HEK293 (cell line): ENCODE measurements at regions not wholly inside any gene's neighbourhood (a gene's known extent, or its start where the extent isn't known, plus 50 kb on each side); places are given as distances from the start of the nearest gene placed in this dataset.

ENCODE experiments used
- CTCF ChIA-PET: fragments of 350-600 bp; formaldehyde crosslinking; extraction: SDS; loops from one replicate; lab custom pipeline; 2021; ENCODE audit warnings: antibody characterized with exemption; lab: Yijun Ruan, JAX
- POLR2A ChIA-PET: fragments of 300-600 bp; formaldehyde crosslinking; extraction: SDS; loops from one replicate; lab custom pipeline; 2020; ENCODE audit warnings: antibody characterized with exemption, inconsistent platforms; lab: Yijun Ruan, JAX
- H3K27ac ChIP-seq: fragments of 200-500 bp; sonication (Bioruptor generic); 2 replicates; pipeline ENCODE4 v1.5.1; 2014; ENCODE audit warnings: low read depth, low read length, control low read depth, inconsistent platforms; ENCODE audit errors: extremely low read depth
- H3K36me3 ChIP-seq, 2 experiments: fragments of 200-500 bp in 1 of 2; sonication (Bioruptor generic) in 1 of 2; 1 replicate in 1 of 2; 2 replicates in 1 of 2; pipeline ENCODE4 v1.5.1; 2014 to 2017; ENCODE audit warnings: inconsistent platforms in 2 of 2, low read length in 2 of 2; ENCODE audit not compliant: control insufficient read depth in 2 of 2, insufficient read depth in 1 of 2
- H3K4me1 ChIP-seq: fragments of 200-500 bp; sonication (Bioruptor generic); 2 replicates; pipeline ENCODE4 v1.5.1; 2014; ENCODE audit warnings: mild to moderate bottlenecking, low read length, inconsistent platforms; ENCODE audit not compliant: control insufficient read depth, insufficient read depth
- H3K4me3 ChIP-seq: 2 replicates; pipeline ENCODE4 v1.5.1; 2011; ENCODE audit warnings: low read depth, mild to moderate bottlenecking, control low read depth, low read length, moderate library complexity
- H3K9me3 ChIP-seq: fragments of 200-500 bp; sonication (Bioruptor generic); 2 replicates; pipeline ENCODE4 v1.5.1; 2014; ENCODE audit warnings: low read depth, low read length, inconsistent platforms; ENCODE audit not compliant: control insufficient read depth, insufficient read depth
- KLF16 ChIP-seq: fragments of 450-650 bp; formaldehyde crosslinking; IDR thresholded peaks from 2 replicates; pipeline ENCODE4 v1.5.1; 2017; ENCODE audit warnings: missing biosample characterization, missing genetic modification characterization
- KLF8 ChIP-seq: fragments of 450-650 bp; formaldehyde crosslinking; IDR thresholded peaks from 2 replicates; pipeline ENCODE4 v1.5.1; 2016; ENCODE audit warnings: missing biosample characterization, missing genetic modification characterization
- KLF9 ChIP-seq: fragments of 450-650 bp; formaldehyde crosslinking; IDR thresholded peaks from 2 replicates; pipeline ENCODE4 v1.5.1; 2016; ENCODE audit warnings: missing biosample characterization, missing genetic modification characterization, low read depth
- MEIS1 ChIP-seq: sonication (generic); formaldehyde crosslinking; IDR thresholded peaks from 2 replicates; pipeline ENCODE4 v1.8.1; 2022; ENCODE audit warnings: missing genetic modification reagents, mild to moderate bottlenecking, borderline replicate concordance
- OVOL3 ChIP-seq: fragments of 450-650 bp; formaldehyde crosslinking; IDR thresholded peaks from 2 replicates; pipeline ENCODE4 v1.5.1; 2016; ENCODE audit warnings: missing biosample characterization, missing genetic modification characterization
- PRDM6 ChIP-seq: fragments of 450-650 bp; formaldehyde crosslinking; IDR thresholded peaks from 2 replicates; pipeline ENCODE4 v1.5.1; 2017; ENCODE audit warnings: missing biosample characterization, missing genetic modification characterization
- REST ChIP-seq: fragments of 450-650 bp; formaldehyde crosslinking; IDR thresholded peaks from 2 replicates; pipeline ENCODE4 v1.5.1; 2016; ENCODE audit warnings: missing biosample characterization, missing genetic modification characterization
- SALL2 ChIP-seq: fragments of 450-650 bp; formaldehyde crosslinking; IDR thresholded peaks from 2 replicates; pipeline ENCODE4 v1.5.0; 2017; ENCODE audit warnings: missing biosample characterization, mild to moderate bottlenecking, missing genetic modification characterization, borderline replicate concordance
- SCRT2 ChIP-seq: fragments of 450-650 bp; formaldehyde crosslinking; IDR thresholded peaks from 2 replicates; pipeline ENCODE4 v1.5.1; 2016; ENCODE audit warnings: missing biosample characterization, missing genetic modification characterization
- SP2 ChIP-seq: fragments of 450-650 bp; formaldehyde crosslinking; IDR thresholded peaks from 2 replicates; pipeline ENCODE4 v1.5.1; 2016; ENCODE audit warnings: missing biosample characterization, missing genetic modification characterization
- SP7 ChIP-seq: fragments of 450-650 bp; formaldehyde crosslinking; IDR thresholded peaks from 2 replicates; pipeline ENCODE4 v1.5.1; 2016; ENCODE audit warnings: missing biosample characterization, missing genetic modification characterization
- TCF7L2 ChIP-seq: IDR thresholded peaks from 2 replicates; pipeline ENCODE4 v1.6.1; 2011; ENCODE audit warnings: low read depth, mild to moderate bottlenecking, inconsistent platforms, low read length, moderate library complexity, borderline replicate concordance
- ZBTB1 ChIP-seq: fragments of 450-650 bp; formaldehyde crosslinking; IDR thresholded peaks from 2 replicates; pipeline ENCODE4 v1.5.1; 2016; ENCODE audit warnings: missing biosample characterization, missing genetic modification characterization
- ZBTB20 ChIP-seq: fragments of 450-650 bp; formaldehyde crosslinking; IDR thresholded peaks from 2 replicates; pipeline ENCODE4 v1.5.1; 2016; ENCODE audit warnings: missing biosample characterization, missing genetic modification characterization
- ZBTB48 ChIP-seq: fragments of 450-650 bp; formaldehyde crosslinking; IDR thresholded peaks from 2 replicates; pipeline ENCODE4 v1.5.1; 2016; ENCODE audit warnings: missing biosample characterization, missing genetic modification characterization
- ZBTB8A ChIP-seq: fragments of 450-650 bp; formaldehyde crosslinking; IDR thresholded peaks from 2 replicates; pipeline ENCODE4 v1.5.1; 2016; ENCODE audit warnings: missing biosample characterization, missing genetic modification characterization
- ZFP69B ChIP-seq: fragments of 450-650 bp; formaldehyde crosslinking; IDR thresholded peaks from 2 replicates; pipeline ENCODE4 v1.5.1; 2016; ENCODE audit warnings: missing biosample characterization, missing genetic modification characterization
- ZNF311 ChIP-seq: fragments of 450-650 bp; formaldehyde crosslinking; IDR thresholded peaks from 2 replicates; pipeline ENCODE4 v1.5.1; 2017; ENCODE audit warnings: missing biosample characterization, missing genetic modification characterization, borderline replicate concordance
- ZNF514 ChIP-seq: fragments of 450-650 bp; formaldehyde crosslinking; IDR thresholded peaks from 2 replicates; pipeline ENCODE4 v1.5.1; 2016; ENCODE audit warnings: missing biosample characterization, missing genetic modification characterization
- ZNF529 ChIP-seq: fragments of 450-650 bp; formaldehyde crosslinking; IDR thresholded peaks from 2 replicates; pipeline ENCODE4 v1.5.1; 2017; ENCODE audit warnings: missing genetic modification characterization, missing biosample characterization; ENCODE audit not compliant: insufficient replicate concordance
- ZNF544 ChIP-seq: fragments of 450-650 bp; formaldehyde crosslinking; IDR thresholded peaks from 2 replicates; pipeline ENCODE4 v1.5.0; 2017; ENCODE audit warnings: missing biosample characterization, missing genetic modification characterization
- ZNF639 ChIP-seq: fragments of 450-650 bp; formaldehyde crosslinking; IDR thresholded peaks from 2 replicates; pipeline ENCODE4 v1.5.1; 2016; ENCODE audit warnings: missing biosample characterization, missing genetic modification characterization
- TF ChIP-seq, protein P1 (sequence below): fragments of 450-650 bp; formaldehyde crosslinking; IDR thresholded peaks from 2 replicates; pipeline ENCODE4 v1.5.1; 2017; ENCODE audit warnings: missing biosample characterization, missing genetic modification characterization

DNA sequence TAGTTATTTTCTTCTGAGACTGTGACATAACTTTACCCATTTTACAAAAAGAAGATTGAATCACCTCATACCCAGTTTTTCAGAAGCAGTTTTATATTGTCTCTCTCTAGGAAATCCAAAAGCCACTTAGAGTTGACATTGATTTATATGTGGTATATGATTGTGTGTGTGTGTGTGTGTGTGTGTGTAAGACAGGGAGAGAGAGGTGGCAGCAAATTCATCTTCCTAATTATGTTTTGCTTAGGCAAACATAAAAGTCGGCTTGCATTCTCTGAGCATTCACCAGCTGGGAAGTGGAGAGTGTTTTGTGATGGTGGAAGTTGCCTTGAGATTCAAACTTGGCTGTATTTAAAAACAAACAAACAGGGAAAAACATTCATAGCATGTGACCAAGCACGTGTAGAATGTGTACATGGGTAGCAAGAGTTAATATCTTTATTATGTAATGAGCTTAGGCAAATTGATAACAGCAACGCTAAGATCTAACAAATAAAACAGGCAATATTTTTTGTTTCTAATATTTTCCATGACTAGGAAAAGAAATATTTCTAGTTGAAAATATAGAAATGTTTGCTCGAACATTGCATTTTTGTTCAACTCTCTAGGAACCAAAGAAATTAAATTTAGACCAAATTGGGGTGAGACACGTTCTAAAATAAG is 64.4 kb upstream of the IGF1R start (continued):
- TF ChIP-seq ZNF544 (no peak), ZBTB8A (tag by site-specific recombination) (0 out of 2 replicates have a peak, but pooled peaks have one; percentile 32), SCRT2 (tag by site-specific recombination) (0 out of 2 replicates have a peak, but pooled peaks have one; percentile 16), ZBTB20 (tag by site-specific recombination) (no peak), PRDM6 (peak; percentile 98), MEIS1 (no peak), SALL2 (no peak), SP2 (tag by site-specific recombination) (0 out of 2 replicates have a peak, but pooled peaks have one; percentile 10), ZFP69B (tag by site-specific recombination) (0 out of 2 replicates have a peak, but pooled peaks have one; percentile 37)
- TF ChIP-seq, protein P1, sequence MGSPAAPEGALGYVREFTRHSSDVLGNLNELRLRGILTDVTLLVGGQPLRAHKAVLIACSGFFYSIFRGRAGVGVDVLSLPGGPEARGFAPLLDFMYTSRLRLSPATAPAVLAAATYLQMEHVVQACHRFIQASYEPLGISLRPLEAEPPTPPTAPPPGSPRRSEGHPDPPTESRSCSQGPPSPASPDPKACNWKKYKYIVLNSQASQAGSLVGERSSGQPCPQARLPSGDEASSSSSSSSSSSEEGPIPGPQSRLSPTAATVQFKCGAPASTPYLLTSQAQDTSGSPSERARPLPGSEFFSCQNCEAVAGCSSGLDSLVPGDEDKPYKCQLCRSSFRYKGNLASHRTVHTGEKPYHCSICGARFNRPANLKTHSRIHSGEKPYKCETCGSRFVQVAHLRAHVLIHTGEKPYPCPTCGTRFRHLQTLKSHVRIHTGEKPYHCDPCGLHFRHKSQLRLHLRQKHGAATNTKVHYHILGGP (tag by site-specific recombination): peak; percentile 99

DNA sequence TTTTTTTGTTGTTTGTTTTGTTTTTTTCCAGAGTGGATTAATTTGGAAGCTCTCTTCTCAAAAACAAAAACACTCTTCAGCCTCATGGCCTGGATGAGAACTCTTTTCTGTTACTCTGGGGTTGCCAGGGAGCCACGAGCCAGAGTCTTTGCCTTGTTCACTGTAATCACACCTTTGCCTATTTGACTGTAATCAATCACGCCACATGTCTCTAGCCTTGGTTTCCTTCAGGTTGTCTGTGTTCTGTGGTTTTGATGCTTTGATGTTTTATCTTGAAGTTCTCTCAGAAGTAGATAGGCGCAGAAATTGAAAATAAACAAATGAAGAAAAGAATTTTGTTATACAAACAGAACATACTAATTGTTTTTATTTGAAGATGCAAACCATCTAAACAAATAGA is 62.3 kb upstream of the IGF1R start:
- H3K27ac ChIP-seq: no peak overlapping the region
- ChIA-PET POLR2A (no interaction called here), CTCF (interaction anchor here (1.0 to 1.3 kb wide), 2 partner anchors 18 to 19 kb away, joined by 3 to 5 read pairs; no protein-coding TSS in a partner anchor)
- H3K9me3 ChIP-seq: no peaks in the 10 kb centered on the region
- TF ChIP-seq PRDM6 (peak; percentile 3; the same call in 1 of the 2 replicates), ZNF544 (no peak), KLF9 (no peak), SP7 (tag by site-specific recombination) (peak; percentile 44; the same call in 1 of the 2 replicates), TCF7L2 (peak; percentile 84), ZBTB1 (tag by site-specific recombination) (no peak)
- no peaks in the 10 kb centered on the region for H3K36me3 ChIP-seq
- no peak overlapping the region for H3K4me3 ChIP-seq
- H3K4me1 ChIP-seq: peaks cover 21% of the 10 kb centered on the region

DNA sequence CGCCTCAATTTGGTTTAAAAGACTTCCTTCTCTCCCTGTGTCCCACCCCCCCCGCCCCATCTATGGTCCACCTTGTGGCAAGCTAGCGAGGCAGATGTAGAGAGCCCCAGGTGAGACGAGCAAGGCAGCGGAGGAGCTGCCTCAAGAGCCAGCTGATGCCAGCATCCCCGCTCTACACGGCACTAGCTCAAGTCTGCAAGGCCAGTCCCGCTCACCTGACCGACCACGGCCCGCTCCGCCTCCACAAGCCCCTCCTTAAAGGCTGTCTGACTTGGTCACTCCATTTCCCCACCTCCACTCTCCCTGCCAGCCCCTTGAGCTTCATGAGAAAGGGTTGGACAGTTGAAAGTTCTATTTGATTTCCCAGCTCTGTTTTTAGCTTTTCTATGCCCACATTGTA is 56.2 kb upstream of the IGF1R start:
- CTCF ChIA-PET: no interaction called here
- POLR2A ChIA-PET: no interaction called here
- TF ChIP-seq KLF16 (no peak), ZNF639 (no peak), ZBTB20 (tag by site-specific recombination) (no peak), ZNF514 (no peak), ZNF311 (tag by site-specific recombination) (no peak), KLF8 (tag by site-specific recombination) (no peak), REST (no peak), ZBTB48 (tag by site-specific recombination) (no peak), ZNF529 (tag by site-specific recombination) (no peak), OVOL3 (tag by site-specific recombination) (no peak)

More for the DNA sequence above, 56.2 kb upstream of the IGF1R start:
- no peaks in the 10 kb centered on the region for H3K9me3 ChIP-seq
- no peak overlapping the region for H3K27ac ChIP-seq
- H3K4me3 ChIP-seq: no peak overlapping the region
- H3K36me3 ChIP-seq: no peaks in the 10 kb centered on the region
- H3K4me1 ChIP-seq: peaks cover 7% of the 10 kb centered on the region
